HG02973 (cell line): ENCODE measurements at regions not wholly inside any gene's neighbourhood (a gene's known extent, or its start where the extent isn't known, plus 50 kb on each side); places are given as distances from the start of the nearest gene placed in this dataset.
"Not testable (repeated sequence)": the region's sequence is repeated elsewhere in the genome, so short reads cannot be mapped to it uniquely, and the experiment has no call there.

Source experiments
- ATAC-seq: cut with Tn5 transposase; IDR thresholded peaks from one replicate; pipeline ENCODE4 v1.9.1; 2021; ENCODE audit warnings: moderate library complexity; ENCODE audit not compliant: unreplicated experiment

GRCh38 chr16:85237817-85238216, 125.5 kb upstream of the CIBAR2 start:
- ATAC-seq, result no peak

GRCh38 chr16:85238233-85238647, 126.0 kb upstream of the CIBAR2 start:
- ATAC-seq, result no peak

- no peak for ATAC-seq
Measured at GRCh38 chr16:85239239-85239638, 127.0 kb upstream of the CIBAR2 start.

- ATAC-seq, result no peak
Measured at GRCh38 chr16:85239871-85240270, 127.6 kb upstream of the CIBAR2 start.

- no peak for ATAC-seq
Measured at GRCh38 chr16:85240982-85241924, 129.0 kb upstream of the CIBAR2 start.

GRCh38 chr16:85242140-85242539, 129.9 kb upstream of the CIBAR2 start:
- no peak for ATAC-seq

GRCh38 chr16:85243308-85243707, 131.0 kb upstream of the CIBAR2 start:
- no peak for ATAC-seq

GRCh38 chr16:85244452-85244851, 132.2 kb upstream of the CIBAR2 start:
- not testable (repeated sequence) for ATAC-seq

GRCh38 chr16:85245307-85246172, 133.3 kb upstream of the CIBAR2 start:
- ATAC-seq, result no peak

- no peak for ATAC-seq
Measured at GRCh38 chr16:85246473-85246872, 134.2 kb upstream of the CIBAR2 start.

- no peak for ATAC-seq
Measured at GRCh38 chr16:85246973-85247372, 134.7 kb upstream of the CIBAR2 start.

- ATAC-seq, result no peak
Measured at GRCh38 chr16:85248342-85248741, 136.1 kb upstream of the CIBAR2 start.

GRCh38 chr16:85248857-85249256, 136.6 kb upstream of the CIBAR2 start:
- ATAC-seq, result no peak

GRCh38 chr16:85249418-85250146, 137.3 kb upstream of the CIBAR2 start:
- no peak for ATAC-seq

GRCh38 chr16:85250147-85250463, 137.8 kb upstream of the CIBAR2 start:
- ATAC-seq, result no peak

GRCh38 chr16:85250609-85251223, 138.4 kb upstream of the CIBAR2 start:
- no peak for ATAC-seq

- no peak for ATAC-seq
Measured at GRCh38 chr16:85251225-85251760, 139.0 kb upstream of the CIBAR2 start.

- ATAC-seq, result no peak
Measured at GRCh38 chr16:85252014-85252413, 139.7 kb upstream of the CIBAR2 start.

- no peak for ATAC-seq
Measured at GRCh38 chr16:85252461-85252860, 140.2 kb upstream of the CIBAR2 start.

- ATAC-seq, result no peak
Measured at GRCh38 chr16:85253084-85253941, 141.0 kb upstream of the CIBAR2 start.
